GM19397 (cell line): ENCODE measurements at regions not wholly inside any gene's neighbourhood (a gene's known extent, or its start where the extent isn't known, plus 50 kb on each side); places are given as distances from the start of the nearest gene placed in this dataset.
A peak's percentile ranks its signal among the peaks of the same experiment; 100 is the strongest.

Source experiments
- ATAC-seq: cut with Tn5 transposase; IDR thresholded peaks from one replicate; pipeline ENCODE4 v1.9.1; 2021; ENCODE audit warnings: mild to moderate bottlenecking, moderate library complexity; ENCODE audit not compliant: unreplicated experiment

GRCh38 chr1:193519922-193520321 is 333.5 kb upstream of the B3GALT2 start:
- ATAC-seq, result no peak

- ATAC-seq, result no peak
These were observed 330.5 kb upstream of the B3GALT2 start for GRCh38 chr1:193516755-193517388.

GRCh38 chr1:193514397-193514796 is 328.0 kb upstream of the B3GALT2 start:
- ATAC-seq, result no peak

GRCh38 chr1:193513032-193513431 is 326.6 kb upstream of the B3GALT2 start:
- no peak for ATAC-seq

- no peak for ATAC-seq
These were observed 318.5 kb upstream of the B3GALT2 start for GRCh38 chr1:193504920-193505319.

- ATAC-seq, result no peak
These were observed 311.8 kb upstream of the B3GALT2 start for GRCh38 chr1:193498088-193498655.

- ATAC-seq, result no peak
These were observed 308.0 kb upstream of the B3GALT2 start for GRCh38 chr1:193494368-193494767.

- no peak for ATAC-seq
These were observed 302.8 kb upstream of the B3GALT2 start for GRCh38 chr1:193489191-193489590.

GRCh38 chr1:193487722-193488121 is 301.3 kb upstream of the B3GALT2 start:
- ATAC-seq, result no peak

GRCh38 chr1:193486671-193487229 is 300.3 kb upstream of the B3GALT2 start:
- ATAC-seq, result no peak

- ATAC-seq, result no peak
These were observed 294.3 kb upstream of the B3GALT2 start for GRCh38 chr1:193480755-193481154.

- ATAC-seq, result peak; percentile 99
These were observed 292.8 kb upstream of the B3GALT2 start for GRCh38 chr1:193479187-193479586.

GRCh38 chr1:193476748-193477147 is 290.3 kb upstream of the B3GALT2 start:
- no peak for ATAC-seq

- ATAC-seq, result no peak
These were observed 287.5 kb upstream of the B3GALT2 start for GRCh38 chr1:193473932-193474331.

GRCh38 chr1:193472838-193473398 is 286.5 kb upstream of the B3GALT2 start:
- ATAC-seq, result no peak

- no peak for ATAC-seq
These were observed 286.0 kb upstream of the B3GALT2 start for GRCh38 chr1:193472430-193472829.

GRCh38 chr1:193471981-193472380 is 285.6 kb upstream of the B3GALT2 start:
- no peak for ATAC-seq

- ATAC-seq, result no peak
These were observed 277.0 kb upstream of the B3GALT2 start for GRCh38 chr1:193463326-193463932.

- no peak for ATAC-seq
These were observed 276.4 kb upstream of the B3GALT2 start for GRCh38 chr1:193462629-193463320.

- ATAC-seq, result no peak
These were observed 272.2 kb upstream of the B3GALT2 start for GRCh38 chr1:193458628-193459027.

GRCh38 chr1:193457676-193458075 is 271.3 kb upstream of the B3GALT2 start:
- no peak for ATAC-seq
